ENCODE measurements at regions not wholly inside any gene's neighbourhood (a gene's known extent, or its start where the extent isn't known, plus 50 kb on each side); places are given as distances from the start of the nearest gene placed in this dataset.
"Not testable (repeated sequence)": the region's sequence is repeated elsewhere in the genome, so short reads cannot be mapped to it uniquely, and the experiment has no call there.

- TF ChIP-seq, protein P1, sequence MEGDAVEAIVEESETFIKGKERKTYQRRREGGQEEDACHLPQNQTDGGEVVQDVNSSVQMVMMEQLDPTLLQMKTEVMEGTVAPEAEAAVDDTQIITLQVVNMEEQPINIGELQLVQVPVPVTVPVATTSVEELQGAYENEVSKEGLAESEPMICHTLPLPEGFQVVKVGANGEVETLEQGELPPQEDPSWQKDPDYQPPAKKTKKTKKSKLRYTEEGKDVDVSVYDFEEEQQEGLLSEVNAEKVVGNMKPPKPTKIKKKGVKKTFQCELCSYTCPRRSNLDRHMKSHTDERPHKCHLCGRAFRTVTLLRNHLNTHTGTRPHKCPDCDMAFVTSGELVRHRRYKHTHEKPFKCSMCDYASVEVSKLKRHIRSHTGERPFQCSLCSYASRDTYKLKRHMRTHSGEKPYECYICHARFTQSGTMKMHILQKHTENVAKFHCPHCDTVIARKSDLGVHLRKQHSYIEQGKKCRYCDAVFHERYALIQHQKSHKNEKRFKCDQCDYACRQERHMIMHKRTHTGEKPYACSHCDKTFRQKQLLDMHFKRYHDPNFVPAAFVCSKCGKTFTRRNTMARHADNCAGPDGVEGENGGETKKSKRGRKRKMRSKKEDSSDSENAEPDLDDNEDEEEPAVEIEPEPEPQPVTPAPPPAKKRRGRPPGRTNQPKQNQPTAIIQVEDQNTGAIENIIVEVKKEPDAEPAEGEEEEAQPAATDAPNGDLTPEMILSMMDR (IDR thresholded peaks at IDR 0.05; ENCODE audit: low read depth, low read length), result no peak
- DNase-seq (ENCODE audit: extremely low read depth, low read depth), result no peak
These were observed 133.8 kb upstream of the ANKRD50 start for GRCh38 chr4:124846306-124846705.

DNA sequence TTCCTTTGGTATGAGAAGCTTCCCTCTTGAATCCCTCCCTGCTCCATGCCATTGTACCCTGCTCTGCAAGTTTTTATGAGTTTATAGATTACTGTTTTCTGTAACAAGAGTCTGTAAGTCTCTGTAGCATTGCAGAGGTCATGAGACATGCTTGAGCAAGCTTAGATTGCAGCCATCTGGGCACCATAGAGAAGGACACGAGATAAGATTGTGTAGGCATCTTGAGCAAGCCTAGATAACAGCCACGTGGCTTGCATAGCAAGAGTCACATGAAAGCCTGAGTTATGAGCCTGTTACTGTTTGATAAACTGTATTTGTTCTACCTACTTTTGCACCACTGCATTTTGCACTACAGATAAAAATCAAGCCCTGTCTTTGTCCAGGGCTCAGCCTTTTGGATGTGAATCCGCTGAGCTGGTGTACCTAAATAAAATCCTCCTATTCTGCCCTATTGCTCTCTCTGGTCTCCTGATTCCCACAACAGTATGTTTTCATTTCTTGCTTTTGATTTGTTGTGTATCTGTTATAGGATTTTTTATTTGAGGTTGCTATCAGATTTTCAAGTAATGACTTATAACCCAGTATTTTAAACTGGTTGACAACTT is 127.4 kb upstream of the ANKRD50 start:
- DNase-seq (ENCODE audit: extremely low read depth, low read depth), result no peak
- TF ChIP-seq, protein P1 (IDR thresholded peaks at IDR 0.05; ENCODE audit: low read depth, low read length), result no peak

- no peak for DNase-seq (ENCODE audit: extremely low read depth, low read depth)
- TF ChIP-seq, protein P1 (IDR thresholded peaks at IDR 0.05; ENCODE audit: low read depth, low read length), result no peak
These were observed 121.4 kb upstream of the ANKRD50 start for GRCh38 chr4:124833831-124834505.

DNA sequence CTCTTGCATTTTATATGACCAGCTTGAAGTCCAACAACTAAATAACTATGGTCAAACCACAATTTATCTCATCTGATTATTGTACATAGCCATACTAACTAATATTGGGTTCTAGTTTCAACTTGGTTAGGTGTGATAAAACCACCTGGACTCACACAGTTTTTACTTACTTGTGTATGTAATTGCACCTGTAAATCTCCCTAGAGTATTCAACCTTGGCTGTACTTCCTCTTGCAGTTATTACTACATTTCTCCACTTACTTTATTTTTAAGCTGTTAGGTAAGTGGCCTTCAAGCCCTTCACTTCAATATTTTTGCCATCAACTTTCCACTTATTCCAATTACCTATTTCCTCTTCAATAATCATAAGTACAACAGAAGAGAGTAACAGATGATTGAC is 115.8 kb upstream of the ANKRD50 start:
- TF ChIP-seq, protein P1 (IDR thresholded peaks at IDR 0.05; ENCODE audit: low read depth, low read length), result no peak
- DNase-seq (ENCODE audit: extremely low read depth, low read depth), result no peak

- TF ChIP-seq, protein P1 (IDR thresholded peaks at IDR 0.05; ENCODE audit: low read depth, low read length), result no peak
- DNase-seq (ENCODE audit: extremely low read depth, low read depth), result no peak
These were observed 105.0 kb upstream of the ANKRD50 start for GRCh38 chr4:124817531-124817930.

DNA sequence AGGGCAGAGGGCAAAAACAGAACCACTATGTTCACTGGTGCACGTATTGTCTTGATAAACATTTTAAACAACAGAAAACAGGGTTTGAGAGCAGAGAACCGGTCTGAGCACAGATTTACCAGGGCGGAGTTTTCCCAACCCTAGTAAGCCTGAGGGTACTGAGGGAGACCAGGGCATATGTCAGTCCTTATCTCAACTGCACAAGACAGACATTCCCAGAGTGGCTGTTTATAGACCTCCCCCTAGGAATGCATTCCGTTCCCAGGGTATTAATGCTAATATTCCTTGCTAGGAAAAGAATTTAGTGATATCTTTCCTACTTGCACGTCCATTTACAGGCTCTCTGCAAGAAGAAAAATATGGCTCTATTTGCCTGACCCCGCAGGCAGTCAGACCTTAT is 99.7 kb upstream of the ANKRD50 start:
- not testable (repeated sequence) for DNase-seq (ENCODE audit: extremely low read depth, low read depth)

DNA sequence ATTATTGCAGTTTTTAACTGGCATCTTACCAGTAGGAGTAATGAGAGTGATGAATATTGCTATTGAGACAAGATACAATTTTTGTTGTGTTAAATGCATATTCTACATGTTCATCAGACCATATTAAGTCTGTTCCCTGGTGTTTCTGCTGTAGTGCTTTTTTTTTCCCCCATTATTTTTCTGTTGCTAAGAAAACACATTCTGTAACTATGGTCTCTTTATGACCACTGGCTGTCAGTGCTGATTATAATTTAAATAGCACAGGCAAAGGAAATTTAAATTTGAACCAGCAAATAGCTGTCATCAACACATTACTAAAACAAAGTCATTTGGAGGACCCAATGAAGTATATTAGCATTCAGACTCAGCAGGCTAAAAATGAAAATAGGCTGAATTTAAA is 98.3 kb upstream of the ANKRD50 start:
- DNase-seq (ENCODE audit: extremely low read depth, low read depth), result no peak
- TF ChIP-seq, protein P1 (IDR thresholded peaks at IDR 0.05; ENCODE audit: low read depth, low read length), result no peak

DNA sequence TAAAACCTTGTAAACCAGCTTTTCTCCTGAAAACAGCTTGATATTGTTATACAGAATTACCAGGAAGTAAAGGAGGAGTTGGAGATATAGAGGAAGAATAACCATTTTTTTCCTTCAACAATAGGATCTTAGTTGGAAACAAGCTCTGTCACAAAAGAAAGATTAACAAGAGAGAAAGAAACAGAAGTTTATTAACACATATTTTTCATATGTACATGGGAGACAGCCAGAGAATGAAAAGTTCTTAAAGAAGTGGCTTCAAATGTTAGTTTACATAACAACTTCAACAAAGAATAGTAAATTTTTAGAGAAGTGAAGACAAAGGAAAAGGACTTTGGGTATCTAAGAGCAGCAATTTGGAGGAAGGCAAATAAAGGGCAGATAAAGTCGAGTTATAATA is 94.9 kb upstream of the ANKRD50 start:
- no peak for DNase-seq (ENCODE audit: extremely low read depth, low read depth)
- TF ChIP-seq, protein P1 (IDR thresholded peaks at IDR 0.05; ENCODE audit: low read depth, low read length), result no peak

All from AG09319 (cell line).